HG02870 (cell line): ENCODE measurements at regions not wholly inside any gene's neighbourhood (a gene's known extent, or its start where the extent isn't known, plus 50 kb on each side); places are given as distances from the start of the nearest gene placed in this dataset.

ENCODE experiments used
- ATAC-seq: cut with Tn5 transposase; IDR thresholded peaks from one replicate; pipeline ENCODE4 v1.9.1; 2021; ENCODE audit warnings: mild to moderate bottlenecking, moderate library complexity; ENCODE audit not compliant: unreplicated experiment

DNA sequence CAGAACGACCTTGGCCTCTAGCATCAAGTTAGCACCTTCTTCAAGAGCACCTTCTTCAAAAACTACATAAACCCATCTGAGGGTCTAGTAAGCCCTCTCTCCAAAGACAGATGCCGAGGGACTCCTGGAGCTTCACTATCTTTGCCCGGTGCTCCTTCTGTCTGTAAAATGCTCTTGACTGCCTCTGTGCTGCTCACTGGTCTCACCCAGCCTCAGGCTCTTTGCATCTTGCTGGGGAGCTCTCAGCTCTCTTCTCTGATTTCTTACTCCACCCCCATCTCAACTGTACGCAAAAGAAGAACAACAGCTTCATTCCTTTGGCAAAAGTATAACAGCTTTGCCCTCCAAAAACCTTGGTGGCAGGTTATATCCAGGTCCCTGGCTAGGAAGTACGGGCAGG lies 404.2 kb downstream of the KLF12 start:
- no peak for ATAC-seq

- no peak for ATAC-seq
Measured at GRCh38 chr13:73729046-73729445, 405.2 kb downstream of the KLF12 start.

GRCh38 chr13:73722120-73722519 lies 412.1 kb downstream of the KLF12 start:
- peak; percentile 97 for ATAC-seq

- no peak for ATAC-seq
Measured at GRCh38 chr13:73721571-73721970, 412.6 kb downstream of the KLF12 start.

GRCh38 chr13:73720216-73720840 lies 413.9 kb downstream of the KLF12 start:
- no peak for ATAC-seq

DNA sequence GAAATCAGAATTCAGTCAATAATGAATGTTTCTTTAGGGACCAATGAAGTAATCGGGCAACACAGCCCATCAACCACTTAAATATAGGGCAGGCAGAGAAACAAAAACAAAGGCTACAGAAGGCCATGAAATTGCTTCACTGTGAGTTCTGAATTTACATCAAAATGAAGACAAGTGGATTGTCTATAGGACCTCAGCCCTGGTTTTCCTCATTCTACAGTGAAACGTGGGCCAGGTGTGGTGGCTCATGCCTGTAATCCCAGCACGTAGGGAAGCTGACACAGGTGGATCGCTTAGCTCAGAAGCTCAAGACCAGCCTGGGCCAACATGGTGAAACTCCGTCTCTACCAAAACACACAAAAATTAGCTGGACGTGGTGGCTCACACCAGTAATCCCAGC lies 416.0 kb downstream of the KLF12 start:
- no peak for ATAC-seq

DNA sequence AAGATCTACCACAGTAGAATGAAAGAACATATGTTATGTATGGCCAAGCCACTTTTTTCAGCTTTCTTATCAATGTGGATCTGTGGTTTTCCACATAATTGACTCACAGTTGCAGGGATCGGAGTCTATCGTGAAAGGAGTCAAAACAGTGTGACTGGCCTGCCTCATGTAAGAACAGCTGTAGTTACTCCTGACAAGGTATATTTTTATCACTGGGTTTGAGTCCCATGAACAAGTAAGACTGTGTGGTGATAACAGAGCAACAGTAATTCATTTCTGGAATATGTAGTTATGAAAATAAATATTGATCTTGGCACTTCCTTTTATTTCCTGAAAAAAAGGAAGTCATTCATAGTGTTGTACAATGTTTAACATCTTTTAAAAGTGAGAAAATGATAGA lies 416.6 kb downstream of the KLF12 start:
- no peak for ATAC-seq

- ATAC-seq: peak; percentile 57
Measured at GRCh38 chr13:73715911-73716510, 418.2 kb downstream of the KLF12 start.

- ATAC-seq: peak; percentile 91
Measured at GRCh38 chr13:73715114-73715910, 418.9 kb downstream of the KLF12 start.

GRCh38 chr13:73714522-73714921 lies 419.7 kb downstream of the KLF12 start:
- no peak for ATAC-seq

DNA sequence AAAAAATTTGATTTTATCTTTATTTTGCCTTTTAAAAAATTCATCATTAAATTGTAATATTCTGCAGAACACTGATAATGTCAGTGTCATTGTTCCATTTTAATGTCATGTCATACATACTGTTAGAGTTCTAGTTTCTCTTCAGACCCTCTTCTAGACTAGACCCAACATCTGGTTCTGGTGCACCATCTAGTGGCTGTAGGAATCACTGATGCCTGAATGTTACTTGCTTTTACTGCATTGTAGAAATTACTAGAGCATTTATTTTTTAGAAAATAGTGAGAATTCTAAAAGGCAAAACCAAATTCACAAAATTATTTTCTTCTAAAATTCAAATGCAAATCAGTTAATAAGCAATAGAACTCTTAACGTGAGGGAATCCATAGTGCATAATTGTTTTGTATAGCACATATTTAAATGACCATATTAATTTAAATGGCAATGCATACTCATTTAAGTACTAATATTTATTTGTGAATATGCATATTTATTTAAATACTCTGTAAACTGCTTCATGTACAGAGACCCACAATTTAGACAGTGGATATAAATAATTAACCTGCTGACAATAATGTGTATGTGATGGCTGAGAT lies 425.7 kb downstream of the KLF12 start:
- peak; percentile 96 for ATAC-seq

GRCh38 chr13:73704587-73704986 lies 429.6 kb downstream of the KLF12 start:
- no peak for ATAC-seq

DNA sequence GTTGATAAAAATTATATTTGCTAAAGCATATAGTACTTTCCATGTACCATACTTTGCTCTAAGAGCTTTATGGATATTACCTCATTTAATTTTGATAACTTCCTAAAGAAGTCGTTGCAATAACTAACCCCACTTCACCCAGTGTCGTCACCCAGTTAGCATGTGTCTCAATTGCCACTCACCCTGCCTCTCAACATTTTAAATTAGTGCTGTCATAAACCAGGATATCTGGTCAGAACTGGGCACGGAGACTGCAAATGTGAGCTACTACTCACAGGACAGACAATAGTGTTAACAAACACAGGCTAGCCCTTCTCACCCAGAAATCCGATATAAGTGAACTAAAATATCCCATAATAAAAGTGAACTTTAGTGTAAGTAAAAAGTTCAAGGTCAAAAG lies 430.6 kb downstream of the KLF12 start:
- ATAC-seq: no peak

GRCh38 chr13:73702419-73703071 lies 431.7 kb downstream of the KLF12 start:
- ATAC-seq: peak; percentile 99

DNA sequence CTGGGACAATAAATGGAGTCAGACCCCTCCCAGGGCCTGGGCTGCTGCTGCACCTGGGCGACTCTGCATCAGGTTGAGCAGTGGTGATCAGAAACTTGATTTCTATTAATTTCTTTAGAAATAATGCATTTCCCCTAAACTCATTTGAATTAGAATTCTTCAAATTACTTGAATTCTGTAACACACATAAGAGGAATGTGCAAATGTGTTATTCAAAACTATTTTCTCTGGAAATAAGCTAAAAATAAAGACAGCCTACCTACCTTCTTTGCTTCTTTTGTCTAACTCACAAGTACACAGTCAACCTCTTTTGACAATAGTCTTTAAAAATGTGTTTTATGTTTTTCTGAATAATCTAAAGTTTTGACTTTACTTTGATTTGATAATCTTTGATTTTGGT lies 433.0 kb downstream of the KLF12 start:
- no peak for ATAC-seq

DNA sequence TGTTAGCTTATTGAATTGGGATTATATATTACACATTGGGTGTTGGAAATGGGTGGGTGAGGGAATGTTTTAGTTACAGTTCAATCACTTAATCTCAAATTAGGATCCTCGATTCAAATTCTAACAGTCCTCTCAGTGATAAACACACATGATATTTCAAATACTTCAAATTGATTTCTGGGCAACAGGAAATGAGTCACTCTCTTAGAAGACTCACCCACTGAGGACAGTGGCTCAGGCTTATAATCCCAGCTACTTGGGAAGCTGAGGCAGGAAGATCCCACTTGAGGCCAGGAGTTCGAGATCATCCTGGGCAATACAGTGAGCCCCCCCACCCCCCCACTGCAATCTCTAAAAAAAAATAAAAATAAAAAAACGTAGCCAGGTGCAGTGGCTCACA lies 435.3 kb downstream of the KLF12 start:
- ATAC-seq: no peak

GRCh38 chr13:73697166-73697565 lies 437.0 kb downstream of the KLF12 start:
- peak; percentile 40 for ATAC-seq

DNA sequence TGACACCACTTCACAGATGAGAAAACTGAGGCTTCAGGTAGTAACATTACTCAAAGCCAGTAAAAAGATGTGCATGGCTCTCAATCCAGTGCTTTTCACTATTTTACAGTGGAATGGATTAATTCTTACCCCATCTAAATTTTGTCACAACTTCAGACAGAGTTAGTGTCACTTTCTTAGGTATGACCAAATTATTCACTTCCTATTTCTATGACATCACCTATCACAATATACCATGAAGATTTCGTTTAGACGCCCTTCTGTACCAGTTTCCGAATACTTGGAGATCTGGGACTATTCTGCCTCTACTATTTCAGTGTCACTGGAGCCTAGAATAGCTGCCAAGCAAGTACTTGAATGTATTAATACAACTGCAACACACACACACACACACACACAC lies 437.5 kb downstream of the KLF12 start:
- ATAC-seq: no peak

DNA sequence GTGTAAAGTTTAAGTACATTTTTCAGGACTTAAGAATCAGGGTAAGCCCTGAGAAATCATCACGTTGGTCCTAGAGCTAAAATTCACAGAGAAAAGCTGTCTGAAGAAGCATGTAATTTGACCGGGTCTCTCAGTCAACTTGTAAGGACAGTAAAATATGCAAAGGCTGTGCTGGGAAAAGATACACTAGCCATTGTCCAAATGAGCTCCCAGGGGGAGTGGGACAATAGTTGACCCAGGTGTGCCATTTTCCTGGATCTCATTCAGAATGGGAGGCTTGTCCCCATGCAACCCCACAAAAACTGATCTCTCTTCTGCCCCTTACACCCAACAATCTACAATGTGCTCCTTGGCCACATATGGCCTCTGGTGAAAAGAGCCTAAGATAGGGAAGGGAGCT lies 437.9 kb downstream of the KLF12 start:
- ATAC-seq: no peak

GRCh38 chr13:73695325-73695724 lies 438.9 kb downstream of the KLF12 start:
- no peak for ATAC-seq

GRCh38 chr13:73693215-73693614 lies 441.0 kb downstream of the KLF12 start:
- no peak for ATAC-seq
